GM18499 (cell line): ENCODE measurements at regions not wholly inside any gene's neighbourhood (a gene's known extent, or its start where the extent isn't known, plus 50 kb on each side); places are given as distances from the start of the nearest gene placed in this dataset.

Experiments
- ATAC-seq: cut with Tn5 transposase; IDR thresholded peaks from one replicate; pipeline ENCODE4 v1.9.1; 2021; ENCODE audit warnings: moderate number of reproducible peaks; ENCODE audit not compliant: insufficient read depth, unreplicated experiment

DNA sequence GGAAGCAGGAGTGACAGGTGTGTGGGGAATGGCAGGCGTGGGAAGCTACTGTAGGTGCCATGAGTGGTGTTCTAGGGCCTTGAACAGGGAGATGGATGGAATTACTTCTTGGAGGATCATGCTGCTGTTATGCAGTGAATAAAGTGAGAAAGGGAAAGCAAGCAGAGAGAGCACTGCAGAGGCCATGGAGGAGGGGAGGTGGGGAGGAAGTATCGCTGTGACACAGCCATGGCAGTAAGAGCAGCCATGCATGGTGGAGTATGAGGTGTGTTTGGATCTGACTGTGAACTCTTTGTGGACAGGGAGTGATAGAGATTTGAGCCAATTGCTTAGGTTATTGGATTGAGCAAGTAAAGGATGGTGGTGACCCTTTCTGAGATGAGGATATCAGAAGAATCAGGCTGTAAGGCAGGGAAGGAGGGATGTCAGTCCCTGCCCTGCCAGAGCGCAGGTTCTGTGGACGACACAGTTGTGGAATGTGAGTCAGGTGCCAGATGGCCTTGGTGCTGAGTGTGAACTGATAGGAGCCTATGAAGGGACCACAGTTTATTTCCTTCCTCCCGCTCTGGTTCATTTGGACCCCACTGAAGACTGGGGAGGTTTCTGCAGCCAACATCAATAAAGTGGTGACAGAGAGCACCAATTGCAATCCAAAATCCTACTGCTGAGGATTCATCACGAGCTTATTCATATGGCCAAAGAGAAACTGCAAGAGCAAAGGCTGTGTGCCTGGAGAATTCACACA, 105.5 kb upstream of the TMEM72 start:
- ATAC-seq: no peak

DNA sequence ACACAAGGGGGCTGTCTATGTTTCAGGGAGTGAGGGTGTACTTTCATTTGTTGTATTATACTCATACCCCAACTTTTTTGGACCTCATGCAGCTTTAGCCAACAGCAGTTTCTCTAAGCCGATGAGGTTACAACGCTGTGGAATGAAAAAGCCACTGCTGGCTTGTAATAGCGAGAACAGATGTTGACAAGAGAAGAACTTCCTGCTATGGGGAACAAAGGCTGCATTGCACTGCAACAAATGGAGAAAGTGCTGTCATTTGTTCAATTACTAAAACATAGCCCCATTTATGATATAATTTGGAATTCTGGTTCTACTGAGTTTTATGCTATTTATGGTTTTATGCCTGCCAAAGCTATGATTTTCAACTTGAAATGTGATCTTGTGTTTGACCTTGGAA, 104.2 kb upstream of the TMEM72 start:
- ATAC-seq: no peak

DNA sequence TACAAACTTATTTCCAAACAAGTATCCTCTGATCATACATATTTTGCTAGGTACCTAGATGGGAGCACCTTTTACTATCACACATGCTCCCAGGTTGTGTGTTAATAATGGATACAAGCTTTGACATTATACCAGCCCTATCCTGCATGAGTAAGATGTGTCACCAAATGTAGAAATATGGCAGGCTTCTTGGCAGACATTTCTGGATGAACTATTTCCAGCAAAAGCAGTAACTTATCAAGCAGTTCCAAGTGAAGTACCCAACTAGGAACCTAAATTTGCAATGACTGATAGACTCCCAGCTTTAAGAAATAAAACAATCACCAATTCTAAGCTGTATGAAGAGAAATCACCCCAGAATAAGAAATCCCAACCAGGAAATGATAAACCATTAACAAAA, 103.7 kb upstream of the TMEM72 start:
- ATAC-seq: no peak

DNA sequence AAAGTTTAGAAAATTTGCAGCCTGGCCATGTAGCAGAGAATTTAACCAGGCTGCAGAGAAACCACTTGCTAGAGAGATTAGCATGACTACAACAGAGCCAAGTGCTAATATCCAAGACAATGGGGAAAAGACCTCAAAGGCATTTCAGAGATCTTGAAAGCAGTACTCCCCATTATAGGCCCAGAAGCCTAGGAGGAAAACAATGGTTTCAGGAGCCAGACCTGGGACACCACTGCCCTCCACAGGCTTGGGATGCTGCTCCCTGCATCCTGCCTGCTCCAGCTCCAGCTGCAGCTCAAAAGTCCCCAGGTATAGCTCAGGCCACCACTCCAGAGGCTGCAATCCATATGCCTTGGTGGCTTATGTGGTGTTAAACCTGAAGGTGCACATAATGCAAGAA, 101.5 kb upstream of the TMEM72 start:
- ATAC-seq: no peak

DNA sequence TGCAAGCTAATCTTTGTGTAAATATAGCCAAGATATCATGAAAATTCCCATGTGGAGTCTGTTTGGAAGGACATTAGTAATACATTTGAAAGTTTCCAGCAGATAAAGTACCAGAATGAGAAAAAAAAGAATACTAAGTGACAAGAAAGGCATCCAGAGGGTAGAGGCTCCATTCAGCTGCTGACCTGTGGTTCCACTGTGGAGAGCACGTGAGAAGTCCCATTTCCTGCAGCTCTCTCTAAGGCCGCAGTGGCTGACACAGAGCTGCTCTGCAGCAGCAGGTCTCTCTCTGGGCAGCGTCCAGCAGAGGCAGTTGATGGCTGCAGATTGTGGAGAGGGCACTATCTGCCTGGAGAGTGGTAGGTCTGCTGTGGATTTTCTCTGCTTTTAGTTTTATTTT, 100.1 kb upstream of the TMEM72 start:
- no peak for ATAC-seq

DNA sequence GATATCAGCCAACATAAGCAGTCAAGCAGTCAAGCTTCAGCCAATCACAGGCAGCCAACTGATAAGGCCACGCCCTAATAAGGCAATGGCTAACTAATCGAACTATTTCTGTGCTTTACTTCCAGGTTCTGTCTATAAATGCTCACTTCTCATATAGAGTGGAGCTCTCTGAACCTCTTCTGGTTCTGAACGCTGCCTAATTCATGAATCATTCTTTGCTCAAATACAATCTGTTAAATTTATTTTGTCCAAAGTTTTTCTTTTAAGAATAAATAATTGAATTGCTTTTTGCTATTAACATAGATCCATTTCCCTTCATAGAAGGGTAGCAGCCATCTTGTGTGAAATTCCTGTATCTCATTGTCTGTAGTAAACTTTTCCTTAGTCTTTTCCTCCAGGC, 97.9 kb upstream of the TMEM72 start:
- ATAC-seq: no peak

DNA sequence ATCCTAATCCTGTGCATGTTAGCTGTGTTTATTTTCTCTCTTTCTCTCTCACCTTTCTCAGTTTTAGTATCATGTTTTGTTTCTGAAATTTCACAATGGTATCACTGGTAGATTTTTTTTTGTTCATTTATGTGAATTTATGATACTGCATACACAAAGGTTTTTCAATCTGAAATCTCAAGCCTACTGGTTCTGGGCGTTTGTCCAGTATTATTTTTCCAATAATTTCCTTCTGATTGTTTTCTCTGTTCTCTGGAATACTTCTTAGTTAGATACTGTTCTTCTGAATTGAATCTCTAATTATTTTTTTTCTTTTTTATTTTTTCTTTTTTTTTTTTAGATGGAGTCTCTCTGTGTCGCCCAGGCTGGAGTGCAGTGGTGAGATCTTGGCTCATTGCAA, 96.2 kb upstream of the TMEM72 start:
- no peak for ATAC-seq

DNA sequence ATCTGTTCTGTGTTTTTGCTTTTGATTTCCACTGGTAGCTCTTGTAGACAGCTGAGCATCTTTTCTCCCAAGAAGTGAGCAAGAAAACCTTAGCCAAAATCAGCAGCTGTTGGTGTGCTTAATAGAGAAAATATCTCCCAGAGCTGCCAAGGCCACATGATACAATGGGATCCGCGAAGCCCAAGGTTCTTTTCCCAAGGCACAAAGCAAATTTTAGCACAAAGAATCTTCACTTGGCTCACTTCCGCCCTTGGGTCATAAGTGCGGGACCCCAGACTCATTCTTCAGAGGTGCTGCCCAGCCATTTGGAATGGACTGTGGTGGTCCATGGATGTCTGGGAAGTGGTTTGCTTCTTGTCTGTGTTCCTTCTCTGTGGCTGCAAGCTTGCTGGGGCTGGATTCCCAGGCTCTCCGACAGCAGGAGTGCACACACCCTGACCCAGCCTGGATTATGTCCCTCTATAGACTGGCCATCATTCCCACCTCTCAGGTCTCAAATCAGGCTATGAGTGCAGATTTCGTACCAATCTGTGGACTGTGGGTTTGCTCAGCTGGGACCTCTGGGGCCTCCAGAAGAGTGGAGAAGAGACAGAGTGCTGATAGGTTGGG, 93.0 kb upstream of the TMEM72 start:
- ATAC-seq: no peak

DNA sequence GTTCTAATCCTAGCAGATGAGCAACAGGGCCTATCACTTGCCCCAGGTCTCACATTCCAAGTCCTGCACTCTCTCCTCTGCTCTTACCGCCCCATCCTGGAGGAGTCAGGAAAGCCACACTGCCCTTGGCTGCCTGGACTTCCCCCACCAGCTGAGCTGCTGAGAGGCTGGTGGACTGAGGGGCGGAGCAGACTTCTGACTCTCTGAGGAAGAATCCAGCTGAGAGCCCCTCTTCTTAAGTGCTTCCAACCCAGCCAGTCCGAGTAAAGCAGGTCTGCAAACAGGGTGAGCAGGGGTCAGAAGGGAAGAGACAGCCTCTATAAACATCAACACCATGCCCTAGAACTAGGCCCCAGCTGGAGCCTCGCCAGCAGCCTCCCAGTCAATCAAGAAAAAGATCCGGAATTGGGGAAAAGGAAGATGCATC, 92.4 kb upstream of the TMEM72 start:
- ATAC-seq: no peak

DNA sequence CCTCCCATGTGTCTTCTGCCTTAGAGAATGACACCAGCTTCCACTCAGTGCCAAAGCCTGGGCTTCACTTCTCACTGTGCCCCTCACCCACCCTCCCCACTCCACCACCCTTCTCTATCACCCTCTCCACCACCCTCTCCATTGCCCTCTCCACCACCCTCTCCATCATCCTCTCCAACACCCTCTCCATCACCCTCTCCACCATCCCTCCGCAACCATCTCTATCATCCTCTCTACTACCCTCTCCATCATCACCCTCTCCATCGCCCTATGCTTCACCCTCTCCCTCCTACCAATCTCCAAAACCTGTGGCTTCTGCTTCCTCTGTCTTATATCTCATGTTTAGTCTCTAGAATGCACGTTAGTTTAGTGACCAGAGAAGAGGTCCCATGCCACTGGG, 91.0 kb upstream of the TMEM72 start:
- ATAC-seq: no peak

DNA sequence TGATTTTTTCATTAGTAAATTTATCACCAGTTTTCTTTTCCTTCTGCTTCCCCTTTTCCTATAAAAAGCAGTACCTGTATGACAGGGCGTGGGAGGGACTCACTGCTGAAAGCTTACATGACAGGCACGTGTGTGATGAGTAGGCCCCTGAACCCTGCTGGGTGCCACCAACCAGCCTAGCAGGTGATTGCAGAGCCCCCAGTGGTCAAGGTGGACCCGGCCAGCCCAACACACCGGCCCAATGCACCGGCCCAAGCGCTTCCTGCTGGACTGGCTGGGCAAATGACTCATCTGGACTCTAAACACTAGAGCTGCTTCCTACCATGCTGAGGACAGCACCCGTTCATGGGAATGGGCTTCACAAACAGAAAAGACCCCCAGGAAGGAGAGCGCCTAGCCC, 89.8 kb upstream of the TMEM72 start:
- ATAC-seq: no peak

DNA sequence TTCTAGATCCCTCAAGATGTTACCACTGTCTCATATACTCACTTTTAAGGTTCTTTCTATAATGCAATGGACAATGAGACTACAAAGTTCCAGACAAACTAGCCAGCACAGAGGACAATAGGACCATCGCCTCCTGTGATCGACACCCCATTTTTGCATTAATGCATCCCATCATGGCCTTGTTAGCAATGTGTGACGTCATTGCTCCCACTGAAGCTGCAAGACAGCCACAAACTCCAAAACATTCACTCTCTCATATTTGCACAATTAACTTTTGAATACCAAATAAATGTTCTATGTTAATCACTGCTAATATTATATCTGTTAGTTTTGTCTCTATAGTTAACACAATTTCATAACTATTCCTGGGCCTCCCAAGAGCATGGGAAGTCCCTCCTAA, 88.8 kb upstream of the TMEM72 start:
- no peak for ATAC-seq

DNA sequence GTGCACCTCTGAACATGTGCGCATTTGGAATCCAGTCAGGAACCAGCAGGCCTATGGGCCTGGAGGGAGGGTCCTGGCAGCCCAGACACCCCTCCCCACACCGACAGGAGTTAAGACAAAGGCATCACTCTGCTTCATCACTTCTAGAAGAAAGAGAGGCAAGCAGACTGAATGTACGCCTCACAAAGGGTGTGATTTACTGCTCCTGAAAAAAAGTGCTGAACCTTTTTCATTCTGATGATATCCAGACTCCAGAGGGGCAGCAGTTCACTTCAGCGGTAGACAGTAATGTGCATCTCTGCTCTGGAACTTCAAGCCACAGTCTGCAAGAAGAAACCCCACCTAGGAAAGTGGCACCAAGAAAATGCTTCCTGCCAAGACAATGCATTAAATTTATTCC, 88.2 kb upstream of the TMEM72 start:
- no peak for ATAC-seq

DNA sequence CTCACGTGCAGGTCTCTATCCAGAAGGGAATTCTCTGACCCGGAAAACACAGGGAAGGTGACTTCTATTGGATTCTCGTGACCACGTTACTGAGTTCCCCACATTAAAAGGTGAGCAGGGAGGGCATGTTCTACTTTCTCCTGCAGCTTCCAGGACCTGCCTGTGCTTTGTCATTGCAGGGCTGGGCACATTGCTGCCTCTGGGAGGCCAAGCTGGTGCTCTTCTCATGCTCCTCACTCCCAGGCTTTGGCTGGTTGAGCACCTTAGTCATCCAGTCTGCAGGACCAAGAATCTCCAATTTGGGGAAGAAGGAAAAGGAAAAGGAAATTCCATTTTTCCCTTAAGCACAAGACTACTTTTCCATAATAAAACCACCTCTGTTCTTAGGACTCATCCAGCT, 86.5 kb upstream of the TMEM72 start:
- no peak for ATAC-seq

DNA sequence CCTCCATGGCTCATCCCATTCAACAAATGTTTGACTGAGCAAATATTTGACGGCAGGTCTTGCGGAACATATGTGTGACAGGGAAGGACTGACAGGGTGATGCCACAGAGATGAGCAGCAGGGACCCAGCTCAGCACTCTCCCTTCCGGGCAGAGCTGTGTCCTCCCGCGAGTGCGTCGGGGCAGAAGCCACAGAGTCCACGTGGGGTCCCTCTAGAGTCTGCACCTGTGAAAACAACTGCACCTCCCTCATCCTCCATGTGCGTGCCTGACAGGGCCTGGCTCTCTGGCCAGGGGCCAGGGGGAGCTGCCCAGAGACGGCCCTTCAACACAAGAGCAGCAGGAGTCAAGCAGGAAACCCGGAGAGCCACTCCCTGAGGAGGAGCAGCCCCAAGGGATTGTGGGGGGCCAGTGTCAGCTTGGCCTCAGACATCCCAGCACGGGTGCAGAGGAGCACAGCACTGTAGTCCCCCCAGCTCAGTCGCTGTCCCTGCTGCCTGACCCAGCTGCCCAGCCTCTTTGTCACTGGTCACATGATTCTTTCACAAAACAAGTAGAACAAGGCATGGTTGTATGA, 83.6 kb upstream of the TMEM72 start:
- ATAC-seq: no peak

DNA sequence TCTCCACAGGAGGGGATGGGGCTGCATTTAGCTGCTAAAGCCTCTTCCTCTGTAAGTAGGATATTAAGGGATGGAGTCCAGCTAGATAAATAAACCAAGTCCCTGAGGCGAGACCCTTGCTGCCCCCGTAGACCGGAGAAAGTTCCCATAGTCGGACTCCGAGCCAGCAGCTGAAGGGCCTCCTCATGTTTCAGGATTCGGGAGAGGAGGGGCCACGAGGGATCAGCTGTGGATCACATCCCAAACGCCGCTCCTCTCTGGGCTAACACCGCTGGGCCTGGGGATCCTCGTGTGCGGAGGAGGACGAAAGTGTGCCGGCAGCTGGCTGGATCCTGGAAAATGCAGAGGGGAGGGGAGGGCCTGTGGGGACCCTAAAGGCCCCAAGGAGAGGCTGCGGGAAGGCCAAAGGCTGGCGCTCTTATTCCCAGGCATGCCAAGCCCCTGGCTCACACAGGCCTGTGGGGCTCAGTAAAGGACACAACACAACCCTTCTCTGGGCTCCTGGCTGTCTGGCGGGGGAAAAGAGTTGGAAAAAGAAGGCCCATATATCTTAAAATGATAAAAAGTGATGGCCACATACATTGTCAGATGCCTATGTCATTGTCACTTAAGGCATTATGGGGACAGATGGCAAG, 82.5 kb upstream of the TMEM72 start:
- no peak for ATAC-seq

DNA sequence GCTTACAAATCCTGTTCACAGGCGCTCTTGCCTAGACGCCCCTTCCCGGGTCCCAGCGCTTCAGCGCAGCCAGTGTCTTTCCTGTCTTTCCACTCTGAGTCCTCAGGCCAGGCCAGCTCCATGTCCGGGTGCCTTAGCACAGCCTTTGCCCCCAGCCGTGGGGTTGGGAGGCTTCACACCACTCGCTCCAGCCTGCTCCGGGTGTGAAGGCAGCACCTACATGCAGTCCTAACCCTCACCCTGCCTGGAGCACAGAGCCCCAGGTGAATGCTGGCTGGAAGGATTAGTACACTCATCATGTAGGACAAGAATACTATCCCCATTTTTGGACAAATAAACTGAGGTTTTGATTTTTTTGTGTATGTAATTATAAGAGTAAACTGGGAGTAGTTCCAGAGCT, 81.7 kb upstream of the TMEM72 start:
- no peak for ATAC-seq

DNA sequence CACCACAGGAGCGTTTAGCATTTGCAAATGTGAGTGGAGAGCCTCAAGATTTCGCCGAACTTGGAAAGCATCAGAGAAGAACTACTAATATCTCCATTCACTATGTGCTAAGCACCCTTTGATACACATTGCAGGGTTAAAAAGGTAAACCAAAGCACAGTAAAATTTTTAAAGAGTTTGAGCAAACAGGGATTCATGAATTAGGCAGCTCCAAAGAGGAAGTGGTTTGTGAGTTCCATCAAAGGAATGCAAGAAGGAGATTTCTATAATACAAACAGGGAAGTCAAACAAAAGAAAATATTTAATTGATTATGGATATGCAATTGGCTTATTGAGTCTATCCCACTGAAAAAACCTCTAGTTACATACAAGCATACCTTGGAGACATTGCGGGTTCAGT, 81.1 kb upstream of the TMEM72 start:
- ATAC-seq: no peak

DNA sequence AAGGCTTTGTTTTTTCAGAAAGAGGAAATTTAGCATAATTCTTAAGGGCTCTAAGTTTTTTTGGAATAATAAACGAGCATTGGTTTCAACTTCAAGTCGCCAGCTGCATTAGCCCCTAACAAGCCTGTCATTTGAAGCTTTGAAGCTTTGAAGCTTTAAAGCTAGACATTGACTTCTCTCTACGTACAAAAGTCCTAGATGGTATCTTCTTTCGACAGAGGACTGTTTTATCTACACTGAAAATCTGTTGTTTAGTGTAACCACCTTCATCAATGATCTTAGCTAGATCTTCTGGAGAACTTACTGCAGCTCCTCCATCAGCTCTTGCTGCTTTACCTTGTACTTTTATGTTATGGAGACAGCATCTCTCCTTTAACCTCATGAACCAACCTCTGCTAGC, 79.6 kb upstream of the TMEM72 start:
- no peak for ATAC-seq

DNA sequence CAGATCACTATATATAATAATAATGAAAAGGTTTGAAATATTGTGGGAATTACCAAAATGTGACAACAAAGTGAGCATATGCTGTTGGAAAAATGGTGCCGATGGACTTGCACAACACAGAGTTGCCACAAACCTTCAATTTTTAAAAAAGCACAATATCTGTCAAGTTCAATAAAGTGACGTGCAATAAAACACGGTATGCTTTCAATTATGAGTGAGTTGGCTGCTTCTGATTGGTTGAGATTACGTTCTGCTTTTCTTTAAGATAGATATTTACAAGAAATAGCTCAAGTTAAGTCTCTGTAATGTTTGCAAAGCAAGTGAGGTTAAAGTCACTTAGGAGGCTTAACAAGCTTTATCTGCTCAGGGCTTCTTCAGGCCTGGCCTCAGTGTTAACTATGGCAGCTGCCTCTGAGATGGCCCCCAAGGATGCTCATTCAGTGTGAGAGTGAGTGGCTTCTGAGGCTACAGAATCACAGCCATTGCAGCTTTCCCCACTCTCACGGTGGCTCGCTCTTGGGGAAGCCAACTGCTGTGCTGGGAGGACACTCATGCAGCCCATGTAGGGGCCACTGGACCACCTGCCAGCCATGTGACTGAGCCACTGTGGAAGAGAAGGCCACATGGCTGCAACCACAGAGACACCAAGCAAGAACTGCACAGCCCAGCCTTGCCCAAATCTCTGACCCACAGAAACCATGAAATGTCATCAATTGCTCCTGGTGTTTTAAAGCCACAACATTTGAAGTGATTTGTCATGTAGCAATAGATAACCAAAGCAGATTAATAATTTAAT, 78.3 kb upstream of the TMEM72 start:
- no peak for ATAC-seq

DNA sequence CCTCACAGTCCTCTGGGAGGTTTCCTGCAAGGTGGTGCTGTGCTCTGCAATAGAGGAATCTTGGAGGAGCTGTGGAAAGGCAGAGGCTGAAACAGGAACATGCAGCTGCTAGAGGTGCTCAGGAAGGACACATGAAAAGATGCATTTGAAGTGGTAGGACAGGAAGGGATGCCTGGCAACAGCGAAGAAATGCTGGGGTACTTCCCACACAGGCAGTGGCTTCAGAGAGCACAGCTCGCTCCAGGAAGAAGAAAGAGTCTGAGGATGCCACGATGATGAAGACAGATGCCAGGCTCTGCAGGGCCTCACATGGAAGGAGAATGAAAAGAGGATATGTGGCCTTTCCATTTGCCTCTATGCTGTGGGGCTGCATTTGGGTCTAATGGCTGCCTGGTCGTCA, 77.0 kb upstream of the TMEM72 start:
- no peak for ATAC-seq
